GM13977 (cell line): ENCODE measurements at regions not wholly inside any gene's neighbourhood (a gene's known extent, or its start where the extent isn't known, plus 50 kb on each side); places are given as distances from the start of the nearest gene placed in this dataset.
"Not testable (repeated sequence)": the region's sequence is repeated elsewhere in the genome, so short reads cannot be mapped to it uniquely, and the experiment has no call there.

Source experiments
- DNase-seq: peaks from one replicate; pipeline ENCODE4 v3.0.0; 2012; ENCODE audit warnings: low spot score
- in situ Hi-C: fragments of 300-500 bp; cut with MboI; formaldehyde crosslinking; loops from one replicate; pipeline ENCODE4 v1.12.0; 2022; ENCODE audit warnings: low sequenced_read_pairs, low pct_unique_long_range_greater_than_20kb, mixed read lengths, inconsistent platforms; ENCODE audit not compliant: unreplicated experiment
- TF ChIP-seq, protein P1 (sequence below): IDR thresholded peaks from 2 replicates; pipeline ENCODE4 v1.5.1; 2012; ENCODE audit warnings: mild to moderate bottlenecking, control low read depth; ENCODE audit not compliant: insufficient read depth; ENCODE audit errors: extremely low read depth, missing control alignments

DNA sequence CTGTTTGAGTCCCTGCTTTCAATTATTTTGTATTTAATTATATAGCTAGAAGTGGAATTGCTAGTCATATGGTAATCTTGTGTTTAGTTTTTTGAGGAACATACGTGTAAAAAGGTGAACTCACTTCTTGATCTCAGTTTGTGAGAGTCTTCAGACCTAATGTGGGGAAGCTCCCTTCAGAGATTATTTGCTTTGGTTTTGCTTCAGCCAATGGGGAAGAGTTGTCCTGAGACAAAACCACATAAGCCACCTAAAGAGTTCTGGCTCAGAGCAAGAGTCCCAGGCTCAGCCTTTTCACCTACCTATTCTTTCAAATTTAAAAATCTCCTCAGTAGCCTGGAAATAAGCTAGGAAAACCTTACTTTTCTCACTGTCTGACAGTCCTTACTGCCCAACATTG is 138.4 kb downstream of the UCK2 start:
- no peak for DNase-seq
- TF ChIP-seq, protein P1, sequence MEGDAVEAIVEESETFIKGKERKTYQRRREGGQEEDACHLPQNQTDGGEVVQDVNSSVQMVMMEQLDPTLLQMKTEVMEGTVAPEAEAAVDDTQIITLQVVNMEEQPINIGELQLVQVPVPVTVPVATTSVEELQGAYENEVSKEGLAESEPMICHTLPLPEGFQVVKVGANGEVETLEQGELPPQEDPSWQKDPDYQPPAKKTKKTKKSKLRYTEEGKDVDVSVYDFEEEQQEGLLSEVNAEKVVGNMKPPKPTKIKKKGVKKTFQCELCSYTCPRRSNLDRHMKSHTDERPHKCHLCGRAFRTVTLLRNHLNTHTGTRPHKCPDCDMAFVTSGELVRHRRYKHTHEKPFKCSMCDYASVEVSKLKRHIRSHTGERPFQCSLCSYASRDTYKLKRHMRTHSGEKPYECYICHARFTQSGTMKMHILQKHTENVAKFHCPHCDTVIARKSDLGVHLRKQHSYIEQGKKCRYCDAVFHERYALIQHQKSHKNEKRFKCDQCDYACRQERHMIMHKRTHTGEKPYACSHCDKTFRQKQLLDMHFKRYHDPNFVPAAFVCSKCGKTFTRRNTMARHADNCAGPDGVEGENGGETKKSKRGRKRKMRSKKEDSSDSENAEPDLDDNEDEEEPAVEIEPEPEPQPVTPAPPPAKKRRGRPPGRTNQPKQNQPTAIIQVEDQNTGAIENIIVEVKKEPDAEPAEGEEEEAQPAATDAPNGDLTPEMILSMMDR, result no peak
- in situ Hi-C loops, result no loop called here

DNA sequence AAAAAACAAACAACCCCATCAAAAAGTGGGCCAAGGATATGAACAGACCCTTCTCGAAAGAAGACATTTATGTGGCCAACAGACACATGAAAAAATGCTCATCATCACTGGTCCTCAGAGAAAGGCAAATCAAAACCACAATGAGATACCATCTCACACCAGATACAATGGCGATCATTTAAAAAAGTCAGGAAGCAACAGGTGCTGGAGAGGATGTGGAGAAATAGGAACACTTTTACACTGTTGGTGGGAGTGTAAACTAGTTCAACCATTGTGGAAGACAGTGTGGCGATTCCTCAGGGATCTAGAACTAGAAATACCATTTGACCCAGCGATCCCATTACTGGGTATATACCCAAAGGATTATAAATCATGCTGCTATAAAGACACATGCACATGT is 142.0 kb downstream of the UCK2 start:
- DNase-seq, in situ Hi-C loops: not testable (repeated sequence)

GRCh38 chr1:165974598-165975131 is 147.3 kb downstream of the UCK2 start:
- in situ Hi-C loops, result no loop called here

GRCh38 chr1:165988275-165988674 is 160.9 kb downstream of the UCK2 start:
- no peak for DNase-seq
- in situ Hi-C loops, result no loop called here
- TF ChIP-seq, protein P1, result no peak

More at GRCh38 chr1:165974598-165975131, 147.3 kb downstream of the UCK2 start:
- DNase-seq, result no peak
- TF ChIP-seq, protein P1, result no peak

DNA sequence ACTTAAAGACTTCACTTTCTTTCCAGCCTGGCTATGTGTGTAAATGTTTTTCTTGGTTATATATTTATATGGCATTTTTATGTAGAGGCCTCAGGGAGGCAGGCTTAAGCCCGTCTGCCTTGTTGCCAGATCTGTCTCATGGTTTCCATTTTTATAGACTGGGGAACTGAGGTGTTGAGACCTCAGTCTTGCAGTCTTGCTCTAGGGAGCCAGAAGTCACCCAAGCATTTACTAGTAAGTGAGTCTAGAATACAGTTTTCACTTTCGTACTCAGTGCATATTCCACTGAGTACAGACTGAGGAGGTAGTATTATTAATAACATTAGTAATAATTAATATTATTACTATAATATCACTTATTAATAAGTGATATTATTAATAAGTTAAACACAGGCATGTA is 161.4 kb downstream of the UCK2 start:
- TF ChIP-seq, protein P1, result no peak
- in situ Hi-C loops, result no loop called here
- no peak for DNase-seq

- TF ChIP-seq, protein P1, result no peak
- DNase-seq, result no peak
- in situ Hi-C loops, result no loop called here
Measured at GRCh38 chr1:165992533-165992932, 165.1 kb downstream of the UCK2 start.

DNA sequence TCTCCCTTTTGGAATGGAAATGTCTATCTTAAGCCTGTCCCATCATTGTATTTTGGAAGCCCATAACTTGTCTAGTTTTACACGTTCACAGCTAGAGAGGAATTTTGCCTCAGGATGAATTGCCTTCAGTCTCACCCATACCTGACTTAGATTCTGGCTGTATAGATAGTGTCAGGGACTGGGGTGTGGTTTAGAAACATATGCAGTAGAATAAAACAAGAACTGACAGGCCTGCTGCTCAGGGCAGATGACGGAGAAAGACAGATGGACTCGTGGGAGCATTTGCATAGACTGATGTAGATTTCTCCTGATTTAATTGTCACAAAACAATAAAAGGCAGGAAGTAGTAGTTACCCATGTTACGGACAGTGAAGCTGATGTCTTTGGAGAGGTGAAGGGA is 166.7 kb downstream of the UCK2 start:
- in situ Hi-C loops, result no loop called here
- TF ChIP-seq, protein P1, result no peak
- no peak for DNase-seq
